K562 (cell line): ENCODE measurements at regions not wholly inside any gene's neighbourhood (a gene's known extent, or its start where the extent isn't known, plus 50 kb on each side); places are given as distances from the start of the nearest gene placed in this dataset.

Experiments used
- ATF2 ChIP-seq: sonication (generic); formaldehyde crosslinking; IDR thresholded peaks from 2 replicates; pipeline ENCODE4 v1.8.1; 2022; ENCODE audit warnings: missing genetic modification reagents
- CBX8 ChIP-seq: fragments of 200-600 bp; sonication (generic); IDR thresholded peaks from 2 replicates; pipeline ENCODE4 v1.6.1; 2012; ENCODE audit warnings: borderline replicate concordance, mixed run types, low read depth, mild to moderate bottlenecking, moderate library complexity, mixed read lengths, low read length, control low read depth, inconsistent platforms; ENCODE audit not compliant: poor library complexity, severe bottlenecking; ENCODE audit errors: extremely low read depth
- CCNT2 ChIP-seq: IDR thresholded peaks from 2 replicates; pipeline ENCODE4 v1.6.1; 2011; ENCODE audit warnings: borderline replicate concordance, low read depth, mild to moderate bottlenecking, moderate library complexity, mixed read lengths, low read length; ENCODE audit not compliant: insufficient read length; ENCODE audit errors: extremely low read depth
- E2F4 ChIP-seq: sonication (generic); formaldehyde crosslinking; IDR thresholded peaks from 2 replicates; pipeline ENCODE4 v1.8.0; 2022; ENCODE audit warnings: mild to moderate bottlenecking, low read depth, missing genetic modification reagents
- FOXM1 ChIP-seq, 2 experiments: fragments of 450-650 bp in 1 of 2; sonication (generic) in 1 of 2; formaldehyde crosslinking in 1 of 2; IDR thresholded peaks; 2 replicates each; pipeline versions ENCODE4 v1.6.1 to v1.9.0; 2017 to 2022; ENCODE audit warnings: low read depth in 2 of 2, mild to moderate bottlenecking in 2 of 2, missing genetic modification reagents in 1 of 2, moderate library complexity in 1 of 2
- GTF2A2 ChIP-seq: IDR thresholded peaks from 2 replicates; pipeline ENCODE4 v1.6.1; 2016; ENCODE audit warnings: mild to moderate bottlenecking, missing genetic modification characterization, missing compliant biosample characterization
- HMBOX1 ChIP-seq: sonication (generic); IDR thresholded peaks from 2 replicates; pipeline ENCODE4 v1.6.1; 2016
- ILK ChIP-seq: fragments of 450-650 bp; IDR thresholded peaks from 2 replicates; pipeline ENCODE4 v1.6.1; 2016; ENCODE audit warnings: missing genetic modification characterization, low read depth, mild to moderate bottlenecking, missing compliant biosample characterization, moderate library complexity, borderline replicate concordance
- JUND ChIP-seq, 2 experiments: IDR thresholded peaks; 2 replicates in 1 of 2; 3 replicates in 1 of 2; pipeline ENCODE4 v1.6.1; 2011; ENCODE audit warnings: borderline replicate concordance in 2 of 2, low read depth in 2 of 2, low read length in 2 of 2, improper control_type of control experiment in 1 of 2, missing biosample characterization in 1 of 2, missing genetic modification characterization in 1 of 2, missing genetic modification reagents in 1 of 2
- KDM5B ChIP-seq: fragments of 200-600 bp; sonication (generic); IDR thresholded peaks from 2 replicates; pipeline ENCODE4 v1.6.1; 2012; ENCODE audit warnings: low read depth, mild to moderate bottlenecking, moderate library complexity, low read length, control low read depth, inconsistent platforms; ENCODE audit not compliant: insufficient replicate concordance
- NEUROD1 ChIP-seq: fragments of 150-350 bp; IDR thresholded peaks from 2 replicates; pipeline ENCODE4 v1.6.1; 2014; ENCODE audit warnings: borderline replicate concordance, low read length, low read depth; ENCODE audit not compliant: partially characterized antibody
- PHB2 ChIP-seq: fragments of 450-650 bp; IDR thresholded peaks from 2 replicates; pipeline ENCODE4 v1.6.1; 2017; ENCODE audit warnings: low read depth
- PML ChIP-seq: IDR thresholded peaks from 2 replicates; pipeline ENCODE4 v1.6.1; 2012; ENCODE audit warnings: low read length, inconsistent platforms
- RBM22 ChIP-seq: fragments of 200-400 bp; formaldehyde crosslinking; IDR thresholded peaks from 2 replicates; pipeline ENCODE4 v1.6.1; 2018; ENCODE audit warnings: low read length, low read depth; ENCODE audit not compliant: poor library complexity, severe bottlenecking
- TFAP4 ChIP-seq: sonication (generic); formaldehyde crosslinking; IDR thresholded peaks from 2 replicates; pipeline ENCODE4 v1.8.0; 2022; ENCODE audit warnings: missing genetic modification reagents, mild to moderate bottlenecking, moderate library complexity, borderline replicate concordance
- USF1 ChIP-seq: sonication (generic); formaldehyde crosslinking; IDR thresholded peaks from 2 replicates; pipeline ENCODE4 v1.9.0; 2022; ENCODE audit warnings: mild to moderate bottlenecking, missing genetic modification reagents
- ZNF133 ChIP-seq: fragments of 250-450 bp; sonication (Bioruptor Pico); IDR thresholded peaks from 2 replicates; pipeline ENCODE4 v1.4.0; 2020; ENCODE audit warnings: mild to moderate bottlenecking
- ZNF253 ChIP-seq: fragments of 250-450 bp; sonication (Bioruptor Pico); conservative IDR thresholded peaks from 2 replicates; pipeline ENCODE4 v1.6.1; 2021; ENCODE audit warnings: mild to moderate bottlenecking
- ZNF316 ChIP-seq: fragments of 450-650 bp; IDR thresholded peaks from 2 replicates; pipeline ENCODE4 v1.6.1; 2016
- ZNF431 ChIP-seq: sonication (generic); formaldehyde crosslinking; IDR thresholded peaks from 2 replicates; pipeline ENCODE4 v1.8.0; 2022; ENCODE audit warnings: mild to moderate bottlenecking, missing genetic modification reagents
- ZNF696 ChIP-seq: fragments of 250-450 bp; sonication (Bioruptor Pico); conservative IDR thresholded peaks from 2 replicates; pipeline ENCODE4 v1.4.0; 2020; ENCODE audit warnings: mild to moderate bottlenecking, moderate library complexity

DNA sequence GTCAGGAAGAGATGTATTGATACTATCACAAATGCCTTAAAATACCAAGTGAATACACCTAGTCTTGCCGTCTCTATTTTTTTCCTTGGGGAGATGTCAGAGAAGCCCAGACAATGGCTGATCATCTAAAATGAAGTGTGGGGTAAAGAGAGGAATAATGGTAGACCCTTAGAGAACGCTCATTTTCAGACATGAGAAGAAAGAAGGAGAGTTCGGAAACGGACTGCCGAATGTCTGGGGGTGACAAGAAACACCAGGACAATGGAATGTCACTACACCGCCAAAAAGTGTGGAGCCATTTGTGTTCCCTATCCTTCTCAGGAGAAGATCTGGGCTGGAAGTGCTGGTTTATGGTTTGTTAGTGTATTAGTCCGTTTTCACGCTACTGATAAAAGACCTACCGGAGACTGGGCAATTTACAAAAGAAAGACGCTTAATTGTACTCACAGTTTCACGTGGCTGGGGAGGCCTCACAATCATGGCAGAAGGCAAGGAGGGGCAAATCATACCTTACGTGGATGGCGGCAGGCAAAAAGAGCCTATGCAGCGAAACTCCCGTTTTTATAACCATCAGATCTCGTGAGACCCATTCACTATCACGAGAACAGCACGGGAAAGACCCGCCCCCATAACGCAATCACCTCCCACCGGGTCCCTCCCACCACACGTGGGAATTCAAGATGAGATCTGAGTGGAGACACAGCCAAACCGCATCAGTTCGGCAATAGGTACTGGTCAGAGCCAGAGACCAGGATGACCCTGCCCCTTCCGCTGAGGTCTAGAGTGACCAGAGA is 743.7 kb downstream of the GALR1 start (continued):
- TF ChIP-seq ZNF133 (CRISPR knock-in tag) (no peak), PML (peak; percentile 90), FOXM1 (IDR thresholded peaks at IDR 0.05; ENCODE audit: low read depth) (no peak), FOXM1 (CRISPR knock-in tag; IDR thresholded peaks at IDR 0.05; ENCODE audit: low read depth) (no peak), NEUROD1 (peak; percentile 73), HMBOX1 (peak; percentile 54; the same call in 1 of the 2 replicates), E2F4 (CRISPR knock-in tag) (no peak), ZNF431 (CRISPR knock-in tag) (no peak), GTF2A2 (peak; percentile 47; the same call in 1 of the 2 replicates), ZNF316 (peak; percentile 92), KDM5B (peak; percentile 97), ATF2 (CRISPR knock-in tag) (no peak), RBM22 (no peak), ZNF253 (CRISPR knock-in tag) (no peak), PHB2 (no peak), JUND (IDR thresholded peaks at IDR 0.05; ENCODE audit: borderline replicate concordance, low read depth, low read length) (peak; percentile 26), JUND (tag; IDR thresholded peaks at IDR 0.05; ENCODE audit: borderline replicate concordance, low read depth, low read length) (no peak), ZNF696 (CRISPR knock-in tag) (no peak), USF1 (peak; percentile 62), TFAP4 (CRISPR knock-in tag) (peak; percentile 49; the same call in 1 of the 2 replicates), CBX8 (no peak), CCNT2 (no peak), ILK (tag) (no peak)
